HG03097 (cell line): ENCODE measurements at regions not wholly inside any gene's neighbourhood (a gene's known extent, or its start where the extent isn't known, plus 50 kb on each side); places are given as distances from the start of the nearest gene placed in this dataset.

ENCODE experiments used
- ATAC-seq: cut with Tn5 transposase; IDR thresholded peaks from one replicate; pipeline ENCODE4 v1.9.1; 2021; ENCODE audit not compliant: unreplicated experiment, low FRiP score

GRCh38 chr20:20835897-20836296, 123.5 kb upstream of the RALGAPA2 start:
- no peak for ATAC-seq

- ATAC-seq, result no peak
Measured at GRCh38 chr20:20834008-20834407, 121.6 kb upstream of the RALGAPA2 start.

GRCh38 chr20:20832715-20833114, 120.3 kb upstream of the RALGAPA2 start:
- ATAC-seq, result no peak

- ATAC-seq, result no peak
Measured at GRCh38 chr20:20831794-20832193, 119.3 kb upstream of the RALGAPA2 start.

GRCh38 chr20:20829681-20830080, 117.2 kb upstream of the RALGAPA2 start:
- ATAC-seq, result no peak

- no peak for ATAC-seq
Measured at GRCh38 chr20:20827992-20828597, 115.7 kb upstream of the RALGAPA2 start.

- ATAC-seq, result peak; percentile 68
Measured at GRCh38 chr20:20824924-20825584, 112.6 kb upstream of the RALGAPA2 start.

GRCh38 chr20:20823476-20823881, 111.0 kb upstream of the RALGAPA2 start:
- ATAC-seq, result no peak

GRCh38 chr20:20821484-20822260, 109.2 kb upstream of the RALGAPA2 start:
- no peak for ATAC-seq

GRCh38 chr20:20820785-20821483, 108.5 kb upstream of the RALGAPA2 start:
- ATAC-seq, result no peak

GRCh38 chr20:20820104-20820503, 107.7 kb upstream of the RALGAPA2 start:
- no peak for ATAC-seq

- no peak for ATAC-seq
Measured at GRCh38 chr20:20816969-20817755, 104.7 kb upstream of the RALGAPA2 start.

GRCh38 chr20:20815711-20816455, 103.4 kb upstream of the RALGAPA2 start:
- ATAC-seq, result no peak

- no peak for ATAC-seq
Measured at GRCh38 chr20:20814685-20815084, 102.2 kb upstream of the RALGAPA2 start.

- no peak for ATAC-seq
Measured at GRCh38 chr20:20812136-20812535, 99.7 kb upstream of the RALGAPA2 start.

- no peak for ATAC-seq
Measured at GRCh38 chr20:20808016-20808415, 95.6 kb upstream of the RALGAPA2 start.

GRCh38 chr20:20806121-20807095, 94.0 kb upstream of the RALGAPA2 start:
- no peak for ATAC-seq

- ATAC-seq, result no peak
Measured at GRCh38 chr20:20803011-20803410, 90.6 kb upstream of the RALGAPA2 start.
